Activated CD8-positive, alpha-beta T cell treated with anti-CD3 and anti-CD28 coated beads, Interleukin-2, amount 10 ng/mL, durations not matched to agents 7 days and 5 days (primary cell): ENCODE measurements at regions not wholly inside any gene's neighbourhood (a gene's known extent, or its start where the extent isn't known, plus 50 kb on each side); places are given as distances from the start of the nearest gene placed in this dataset.
A peak's percentile ranks its signal among the peaks of the same experiment; 100 is the strongest.

Experiments used
- ATAC-seq: fragments of 150-1000 bp; cut with Tn5 transposase; one replicate; pipeline ENCODE4 v1.10.0; 2021; ENCODE audit warnings: moderate library complexity
- CTCF ChIA-PET: fragments of 350-600 bp; sonication (Branson Sonifier 250); formaldehyde crosslinking; loops from one replicate; lab custom pipeline; 2021; ENCODE audit warnings: antibody characterized with exemption; lab: Charles Lee
- POLR2A ChIA-PET: fragments of 350-600 bp; sonication (Branson Sonifier 250); formaldehyde crosslinking; loops from one replicate; lab custom pipeline; 2021; ENCODE audit warnings: antibody characterized with exemption; lab: Charles Lee
- DNase-seq: peaks from one replicate; pipeline ENCODE4 v3.0.0-alpha.2; 2020
- H3K27ac Mint-ChIP-seq: one replicate; pipeline ENCODE4 v1.8.0; 2021; ENCODE audit warnings: mild to moderate bottlenecking, mixed read lengths
- H3K27me3 Mint-ChIP-seq: one replicate; pipeline ENCODE4 v1.8.0; 2021; ENCODE audit warnings: low read depth, mixed read lengths
- H3K36me3 Mint-ChIP-seq: one replicate; pipeline ENCODE4 v1.8.0; 2021; ENCODE audit warnings: low read depth, mixed read lengths
- H3K4me1 Mint-ChIP-seq: one replicate; pipeline ENCODE4 v1.8.0; 2021; ENCODE audit warnings: low read depth, mixed read lengths
- H3K4me3 Mint-ChIP-seq: one replicate; pipeline ENCODE4 v1.8.0; 2021; ENCODE audit warnings: mild to moderate bottlenecking, mixed read lengths
- H3K9me3 Mint-ChIP-seq: one replicate; pipeline ENCODE4 v1.8.0; 2022; ENCODE audit warnings: mixed read lengths; ENCODE audit not compliant: insufficient read depth

- H3K4me3 Mint-ChIP-seq: no peak overlapping the region
- H3K27me3 Mint-ChIP-seq: peaks cover 12% of the 10 kb centered on the region
- H3K4me1 Mint-ChIP-seq: peaks cover 3% of the 10 kb centered on the region
- no peaks in the 10 kb centered on the region for H3K36me3 Mint-ChIP-seq
- no peak overlapping the region for H3K27ac Mint-ChIP-seq
- CTCF ChIA-PET: no interaction called here
- POLR2A ChIA-PET: no interaction called here
- DNase-seq (no peak), ATAC-seq (no peak)
- H3K9me3 Mint-ChIP-seq: no peaks in the 10 kb centered on the region
These were observed 51.9 kb upstream of the USP47 start for GRCh38 chr11:11789735-11790369.

DNA sequence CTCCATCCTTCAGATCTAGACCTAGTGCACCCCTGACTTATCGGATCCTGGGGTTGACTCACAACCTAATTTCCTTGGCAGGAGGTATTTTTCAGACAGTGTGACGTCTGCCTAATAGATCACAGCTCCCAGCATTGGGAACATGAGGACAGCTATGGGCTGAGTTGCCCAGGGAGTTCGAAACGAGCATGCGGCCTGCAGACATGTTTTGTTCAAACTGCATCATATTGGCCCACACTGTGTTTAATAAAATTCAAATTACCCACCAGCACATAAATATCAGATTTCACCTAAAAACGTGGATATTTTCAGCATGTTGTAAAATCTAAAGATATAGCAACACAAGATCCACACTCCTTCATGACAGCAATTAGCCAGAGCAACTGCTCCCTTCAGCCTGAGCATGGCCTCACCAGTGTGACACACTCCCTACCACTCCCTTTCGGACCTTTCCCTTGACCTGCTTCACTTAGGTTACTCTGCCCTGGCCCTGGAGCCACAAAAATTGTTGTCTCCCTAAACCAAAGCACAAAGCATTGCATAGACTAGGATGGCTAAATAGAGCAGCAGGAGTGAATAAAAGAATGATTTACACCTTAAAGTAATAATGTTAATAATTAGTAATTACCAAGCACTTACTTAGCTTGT, 53.6 kb upstream of the USP47 start:
- no peak overlapping the region for H3K27ac Mint-ChIP-seq
- DNase-seq (no peak), ATAC-seq (peak; percentile 27)
- H3K9me3 Mint-ChIP-seq: no peaks in the 10 kb centered on the region
- H3K4me1 Mint-ChIP-seq: peaks cover 3% of the 10 kb centered on the region
- CTCF ChIA-PET: interaction anchor here (0.6 to 2.7 kb wide), 28 partner anchors 10 to 1578 kb away, joined by 3 to 43 read pairs (median 4); no protein-coding TSS in a partner anchor
- POLR2A ChIA-PET: no interaction called here
- no peak overlapping the region for H3K4me3 Mint-ChIP-seq
- H3K36me3 Mint-ChIP-seq: no peaks in the 10 kb centered on the region
- peaks cover 9% of the 10 kb centered on the region for H3K27me3 Mint-ChIP-seq

DNA sequence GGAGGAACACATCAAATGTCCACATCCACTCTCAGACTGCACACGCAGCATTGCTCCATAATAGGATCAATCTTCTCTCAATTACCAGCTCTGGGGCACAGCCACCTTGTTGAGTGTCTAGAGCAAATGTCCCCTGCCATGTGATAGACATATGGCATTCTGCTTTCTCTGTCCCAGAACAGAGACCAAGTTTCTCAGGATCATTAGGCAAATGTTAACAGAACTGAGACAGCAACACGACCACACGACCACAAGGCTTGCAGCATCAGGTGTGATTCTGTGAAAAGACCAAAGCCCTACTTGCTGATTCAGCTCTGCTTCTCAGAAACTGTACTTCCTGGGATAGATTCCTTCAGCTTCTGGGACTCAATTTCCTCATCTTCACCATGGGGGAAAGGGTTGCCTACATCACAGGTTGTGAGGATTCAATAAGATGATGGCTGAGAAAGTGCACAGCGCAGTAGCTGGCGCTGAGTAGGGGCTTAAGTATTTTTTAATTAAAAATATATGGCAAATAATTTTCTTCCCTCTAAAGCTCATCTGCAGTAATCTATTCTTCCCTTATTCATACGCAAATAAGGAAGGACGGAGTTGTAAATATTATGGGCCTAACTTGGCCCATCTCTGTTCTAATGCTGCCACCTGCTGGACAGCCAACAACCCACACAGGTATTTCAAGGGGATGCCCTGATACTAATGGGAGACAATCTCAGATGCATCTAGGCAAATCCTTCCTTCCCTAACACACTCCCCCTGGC, 54.3 kb upstream of the USP47 start:
- Mint-ChIP-seq H3K27me3 (peaks cover 4% of the 10 kb centered on the region), H3K9me3 (no peaks in the 10 kb centered on the region), H3K27ac (no peak overlapping the region), H3K4me3 (no peak overlapping the region), H3K4me1 (peaks cover 3% of the 10 kb centered on the region), H3K36me3 (no peaks in the 10 kb centered on the region)
- DNase-seq (peak; percentile 77), ATAC-seq (peak; percentile 82)
- POLR2A ChIA-PET: no interaction called here
- CTCF ChIA-PET: interaction anchor here (0.6 to 2.7 kb wide), 35 partner anchors 10 to 1578 kb away, joined by 3 to 43 read pairs (median 4); no protein-coding TSS in a partner anchor

- ATAC-seq (no peak), DNase-seq (no peak)
- Mint-ChIP-seq H3K27me3 (peaks cover 4% of the 10 kb centered on the region), H3K9me3 (no peaks in the 10 kb centered on the region), H3K4me3 (no peak overlapping the region), H3K36me3 (no peaks in the 10 kb centered on the region), H3K27ac (no peak overlapping the region), H3K4me1 (peaks cover 3% of the 10 kb centered on the region)
- ChIA-PET CTCF (interaction anchor here (0.8 to 2.7 kb wide), 21 partner anchors 9 to 1009 kb away, joined by 3 to 43 read pairs (median 4); no protein-coding TSS in a partner anchor), POLR2A (no interaction called here)
These were observed 55.0 kb upstream of the USP47 start for GRCh38 chr11:11786771-11787170.

DNA sequence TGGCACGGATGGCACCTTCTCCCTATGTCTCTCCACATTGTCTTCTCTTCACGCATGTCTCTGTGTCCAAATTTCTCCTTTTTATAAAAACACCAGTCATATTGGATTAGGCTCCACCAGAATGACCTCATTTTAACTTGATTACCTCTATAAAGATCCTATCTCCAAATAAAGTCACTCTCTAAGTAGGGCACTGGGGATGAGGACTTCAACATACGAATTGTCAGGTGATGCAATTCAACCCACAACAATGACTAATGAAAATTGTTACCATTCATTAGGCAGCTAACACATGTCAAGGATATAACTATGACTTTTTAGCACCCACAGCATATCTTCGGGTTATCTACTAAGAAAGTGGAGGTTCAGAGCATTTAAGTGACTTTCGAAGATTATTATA, 55.5 kb upstream of the USP47 start:
- ATAC-seq: no peak
- no peaks in the 10 kb centered on the region for H3K9me3 Mint-ChIP-seq
- H3K36me3 Mint-ChIP-seq: no peaks in the 10 kb centered on the region
- DNase-seq: no peak
- no peak overlapping the region for H3K4me3 Mint-ChIP-seq
- ChIA-PET POLR2A (interaction anchor here (0.6 kb wide), 1 partner anchor 192 kb away, joined by 4 read pairs; no protein-coding TSS in a partner anchor), CTCF (interaction anchor here (1.6 to 1.9 kb wide), 2 partner anchors 15 to 758 kb away, joined by 6 to 10 read pairs; no protein-coding TSS in a partner anchor)
- H3K4me1 Mint-ChIP-seq: peaks cover 3% of the 10 kb centered on the region
- H3K27ac Mint-ChIP-seq: no peak overlapping the region
- H3K27me3 Mint-ChIP-seq: peaks cover 4% of the 10 kb centered on the region

DNA sequence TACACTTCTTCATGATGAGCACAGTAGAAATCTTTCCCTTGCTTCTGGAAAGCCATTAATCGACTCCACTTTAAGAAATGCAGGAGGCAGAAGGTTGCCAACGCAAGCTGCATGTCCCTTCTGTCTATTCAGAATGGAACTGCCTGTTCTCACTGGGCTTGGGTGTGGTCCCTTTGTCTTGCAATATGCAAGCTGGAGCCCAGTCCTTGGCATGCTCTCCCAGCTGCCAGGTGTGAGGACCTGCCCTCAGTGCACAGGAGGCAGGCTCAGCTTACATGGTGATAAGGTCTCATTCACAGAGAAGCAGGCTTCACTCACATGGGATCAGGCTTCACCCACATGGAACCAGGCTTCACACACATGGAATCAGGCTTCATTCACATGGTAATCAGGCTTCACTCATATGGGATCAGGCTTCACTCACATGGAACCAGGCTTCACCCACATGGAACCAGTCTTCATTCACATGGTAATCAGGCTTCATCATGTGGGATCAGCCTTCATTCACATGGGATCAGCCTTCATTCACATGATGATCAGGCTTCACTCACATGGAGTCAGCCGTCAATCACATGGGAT, 59.2 kb upstream of the USP47 start:
- H3K4me1 Mint-ChIP-seq: no peaks in the 10 kb centered on the region
- H3K27me3 Mint-ChIP-seq: peaks cover 7% of the 10 kb centered on the region
- DNase-seq: no peak
- H3K36me3 Mint-ChIP-seq: no peaks in the 10 kb centered on the region
- no peak for ATAC-seq
- no peaks in the 10 kb centered on the region for H3K9me3 Mint-ChIP-seq
- no peak overlapping the region for H3K27ac Mint-ChIP-seq
- ChIA-PET CTCF (no interaction called here), POLR2A (no interaction called here)
- H3K4me3 Mint-ChIP-seq: no peak overlapping the region

DNA sequence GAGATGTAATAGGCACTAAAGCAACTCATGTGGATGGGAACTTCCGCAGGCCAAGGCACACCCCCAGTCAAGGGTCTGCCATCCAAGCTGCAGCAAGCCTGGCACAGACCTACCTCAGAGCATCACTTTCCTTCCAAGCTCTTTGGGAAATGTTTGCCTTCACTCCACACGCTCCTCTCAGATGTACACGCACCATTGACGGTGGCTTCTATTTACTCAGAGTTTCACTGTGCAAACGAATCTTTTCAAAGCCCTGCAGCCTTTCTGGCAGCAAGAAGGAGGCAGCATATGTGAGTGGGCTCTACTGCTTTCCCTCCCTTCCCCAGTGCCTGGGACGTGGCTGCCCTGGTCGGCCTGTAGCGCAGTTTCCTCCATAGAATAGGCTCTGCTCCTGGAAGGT, 60.9 kb upstream of the USP47 start:
- no peaks in the 10 kb centered on the region for H3K4me1 Mint-ChIP-seq
- no peaks in the 10 kb centered on the region for H3K9me3 Mint-ChIP-seq
- POLR2A ChIA-PET: no interaction called here
- no peak for DNase-seq
- H3K27ac Mint-ChIP-seq: no peak overlapping the region
- no peaks in the 10 kb centered on the region for H3K36me3 Mint-ChIP-seq
- peaks cover 10% of the 10 kb centered on the region for H3K27me3 Mint-ChIP-seq
- CTCF ChIA-PET: no interaction called here
- H3K4me3 Mint-ChIP-seq: no peak overlapping the region
- no peak for ATAC-seq

- ATAC-seq (no peak), DNase-seq (no peak)
- H3K27me3 Mint-ChIP-seq: peaks cover 17% of the 10 kb centered on the region
- ChIA-PET POLR2A (no interaction called here), CTCF (interaction anchor here (1.0 kb wide), 1 partner anchor 12 kb away, joined by 4 read pairs; no protein-coding TSS in a partner anchor)
- H3K9me3 Mint-ChIP-seq: no peaks in the 10 kb centered on the region
- H3K27ac Mint-ChIP-seq: no peak overlapping the region
- no peaks in the 10 kb centered on the region for H3K36me3 Mint-ChIP-seq
- no peak overlapping the region for H3K4me3 Mint-ChIP-seq
- H3K4me1 Mint-ChIP-seq: no peaks in the 10 kb centered on the region
These were observed 61.8 kb upstream of the USP47 start for GRCh38 chr11:11779975-11780374.

GRCh38 chr11:11777897-11778296, 63.9 kb upstream of the USP47 start:
- no peak for ATAC-seq
- Mint-ChIP-seq H3K36me3 (no peaks in the 10 kb centered on the region), H3K27me3 (peaks cover 22% of the 10 kb centered on the region), H3K27ac (no peak overlapping the region), H3K4me1 (no peaks in the 10 kb centered on the region), H3K4me3 (no peak overlapping the region), H3K9me3 (no peaks in the 10 kb centered on the region)
- POLR2A ChIA-PET: no interaction called here
- CTCF ChIA-PET: interaction anchor here (1.0 to 2.5 kb wide), 3 partner anchors 9 to 750 kb away, joined by 3 to 11 read pairs (median 4); no protein-coding TSS in a partner anchor
- no peak for DNase-seq

GRCh38 chr11:11776714-11777113, 65.1 kb upstream of the USP47 start:
- Mint-ChIP-seq H3K4me1 (no peaks in the 10 kb centered on the region), H3K9me3 (no peaks in the 10 kb centered on the region), H3K36me3 (no peaks in the 10 kb centered on the region), H3K27me3 (peaks cover 22% of the 10 kb centered on the region), H3K4me3 (no peak overlapping the region), H3K27ac (no peak overlapping the region)
- DNase-seq (no peak), ATAC-seq (no peak)
- ChIA-PET POLR2A (no interaction called here), CTCF (interaction anchor here (2.5 kb wide), 1 partner anchor 11 kb away, joined by 11 read pairs; no protein-coding TSS in a partner anchor)

DNA sequence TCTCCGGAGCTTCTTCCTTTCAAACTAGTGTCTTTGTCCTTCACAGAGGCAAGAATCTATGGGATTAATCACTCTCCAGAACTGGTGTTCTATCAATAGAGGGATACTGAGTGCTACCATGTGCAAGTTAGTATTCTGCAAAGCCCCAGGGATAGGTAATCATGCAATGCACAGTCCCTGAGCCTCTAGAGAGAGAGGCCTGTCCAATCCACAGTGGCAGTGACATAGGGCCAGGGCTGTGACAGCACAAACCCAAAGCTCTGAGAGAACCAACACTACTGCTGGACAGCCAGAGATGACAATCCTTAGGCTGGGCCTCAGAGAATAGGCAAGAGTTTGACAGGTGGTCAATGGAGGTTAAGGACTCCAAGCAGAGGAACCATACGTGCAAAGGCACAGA, 66.8 kb upstream of the USP47 start:
- POLR2A ChIA-PET: no interaction called here
- H3K9me3 Mint-ChIP-seq: no peaks in the 10 kb centered on the region
- H3K27me3 Mint-ChIP-seq: peaks cover 31% of the 10 kb centered on the region
- no peaks in the 10 kb centered on the region for H3K4me1 Mint-ChIP-seq
- CTCF ChIA-PET: interaction anchor here (1.2 kb wide), 1 partner anchor 12 kb away, joined by 3 read pairs; no protein-coding TSS in a partner anchor
- H3K36me3 Mint-ChIP-seq: no peaks in the 10 kb centered on the region
- ATAC-seq: no peak
- no peak for DNase-seq
- no peak overlapping the region for H3K27ac Mint-ChIP-seq
- H3K4me3 Mint-ChIP-seq: no peak overlapping the region
